WTC11 (cell line): ENCODE measurements at regions not wholly inside any gene's neighbourhood (a gene's known extent, or its start where the extent isn't known, plus 50 kb on each side); places are given as distances from the start of the nearest gene placed in this dataset.
"Not testable (repeated sequence)": the region's sequence is repeated elsewhere in the genome, so short reads cannot be mapped to it uniquely, and the experiment has no call there.

ENCODE experiments used
- ATAC-seq: fragments of 200-7000 bp; cut with Tn5 transposase; 2 replicates; pipeline ENCODE4 v1.10.0; 2021; ENCODE audit warnings: mild to moderate bottlenecking, moderate library complexity
- CTCF ChIA-PET: fragments of 300-600 bp; sonication (Branson Sonifier 250); formaldehyde crosslinking; loops from one replicate; lab custom pipeline; 2021; ENCODE audit warnings: antibody characterized with exemption; lab: Charles Lee
- POLR2A ChIA-PET: fragments of 350-600 bp; sonication (Branson Sonifier 250); formaldehyde crosslinking; loops from one replicate; lab custom pipeline; 2021; ENCODE audit warnings: antibody characterized with exemption; lab: Charles Lee
- DNase-seq: peaks from one replicate; pipeline ENCODE4 v3.0.0; 2021; ENCODE audit warnings: low spot score
- H3K27ac Mint-ChIP-seq: 2 replicates; pipeline ENCODE4 v1.8.0; 2021; ENCODE audit warnings: mixed read lengths
- H3K27me3 Mint-ChIP-seq: 2 replicates; pipeline ENCODE4 v1.8.0; 2021; ENCODE audit warnings: low read depth, mild to moderate bottlenecking, moderate library complexity, mixed read lengths
- H3K36me3 Mint-ChIP-seq: 2 replicates; pipeline ENCODE4 v1.8.0; 2021; ENCODE audit warnings: mixed read lengths
- H3K4me1 Mint-ChIP-seq: 2 replicates; pipeline ENCODE4 v1.8.0; 2022; ENCODE audit warnings: mixed read lengths
- H3K4me3 Mint-ChIP-seq: 2 replicates; pipeline ENCODE4 v1.8.0; 2021; ENCODE audit warnings: mild to moderate bottlenecking, moderate library complexity, mixed read lengths
- H3K9me3 Mint-ChIP-seq: 2 replicates; pipeline ENCODE4 v1.8.0; 2021; ENCODE audit warnings: mixed read lengths
- CBFB ChIP-seq: sonication (generic); formaldehyde crosslinking; IDR thresholded peaks from 2 replicates; pipeline ENCODE4 v1.8.1; 2022; ENCODE audit warnings: mild to moderate bottlenecking, low read depth, missing genetic modification reagents
- CREB1 ChIP-seq: sonication (generic); formaldehyde crosslinking; IDR thresholded peaks from 2 replicates; pipeline ENCODE4 v1.8.0; 2023; ENCODE audit warnings: mild to moderate bottlenecking, missing genetic modification reagents
- CREM ChIP-seq: sonication (generic); formaldehyde crosslinking; IDR thresholded peaks from 2 replicates; pipeline ENCODE4 v1.8.1; 2022; ENCODE audit warnings: mild to moderate bottlenecking, missing genetic modification reagents, moderate library complexity
- EMX1 ChIP-seq: fragments of 250-450 bp; sonication (Bioruptor Pico); IDR thresholded peaks from 2 replicates; pipeline ENCODE4 v1.8.0; 2021; ENCODE audit warnings: mild to moderate bottlenecking
- IRF2 ChIP-seq: sonication (generic); formaldehyde crosslinking; IDR thresholded peaks from 2 replicates; pipeline ENCODE4 v1.8.0; 2022; ENCODE audit warnings: low read depth, missing genetic modification reagents, borderline replicate concordance
- NR3C1 ChIP-seq: sonication (generic); formaldehyde crosslinking; conservative IDR thresholded peaks from 2 replicates; pipeline ENCODE4 v1.8.1; 2023; ENCODE audit warnings: low read depth, mild to moderate bottlenecking, missing genetic modification reagents
- TCF7 ChIP-seq: sonication (generic); formaldehyde crosslinking; IDR thresholded peaks from 2 replicates; pipeline ENCODE4 v1.8.0; 2022; ENCODE audit warnings: mild to moderate bottlenecking, low read depth, missing genetic modification reagents, moderate library complexity
- ZBTB21 ChIP-seq: sonication (generic); formaldehyde crosslinking; IDR thresholded peaks from 2 replicates; pipeline ENCODE4 v1.8.1; 2023; ENCODE audit warnings: mild to moderate bottlenecking, missing genetic modification reagents, borderline replicate concordance
- ZNF121 ChIP-seq: sonication (generic); formaldehyde crosslinking; IDR thresholded peaks from 2 replicates; pipeline ENCODE4 v1.8.0; 2023; ENCODE audit warnings: missing genetic modification reagents
- ZNF263 ChIP-seq: sonication (generic); formaldehyde crosslinking; IDR thresholded peaks from 2 replicates; pipeline ENCODE4 v1.8.1; 2022; ENCODE audit warnings: low read depth, mild to moderate bottlenecking, moderate library complexity, missing genetic modification reagents
- ZNF396 ChIP-seq: fragments of 250-450 bp; sonication (Bioruptor Pico); IDR thresholded peaks from 2 replicates; pipeline ENCODE4 v1.8.0; 2021; ENCODE audit warnings: mild to moderate bottlenecking, moderate library complexity, borderline replicate concordance
- TF ChIP-seq, protein P1 (sequence below): fragments of 250-450 bp; sonication (Bioruptor Pico); IDR thresholded peaks from 2 replicates; pipeline ENCODE4 v2.1.2; 2022; ENCODE audit warnings: mild to moderate bottlenecking, moderate library complexity
- TF ChIP-seq, protein P2 (sequence below): fragments of 250-450 bp; sonication (Bioruptor Pico); IDR thresholded peaks from 2 replicates; pipeline ENCODE4 v1.9.0; 2021; ENCODE audit warnings: moderate library complexity, mild to moderate bottlenecking, inconsistent platforms, borderline replicate concordance
- TF ChIP-seq, protein P3 (sequence below): sonication (generic); formaldehyde crosslinking; IDR thresholded peaks from 2 replicates; pipeline ENCODE4 v1.8.1; 2023; ENCODE audit warnings: mild to moderate bottlenecking, missing genetic modification reagents, borderline replicate concordance
- TF ChIP-seq, protein P4 (sequence below): sonication (generic); formaldehyde crosslinking; IDR thresholded peaks from 2 replicates; pipeline ENCODE4 v1.8.1; 2022; ENCODE audit warnings: low read depth, mild to moderate bottlenecking, moderate library complexity, missing genetic modification reagents, borderline replicate concordance
- TF ChIP-seq, protein P5 (sequence below): sonication (generic); formaldehyde crosslinking; IDR thresholded peaks from 2 replicates; pipeline ENCODE4 v1.8.1; 2023; ENCODE audit warnings: mild to moderate bottlenecking, moderate library complexity, missing genetic modification reagents

DNA sequence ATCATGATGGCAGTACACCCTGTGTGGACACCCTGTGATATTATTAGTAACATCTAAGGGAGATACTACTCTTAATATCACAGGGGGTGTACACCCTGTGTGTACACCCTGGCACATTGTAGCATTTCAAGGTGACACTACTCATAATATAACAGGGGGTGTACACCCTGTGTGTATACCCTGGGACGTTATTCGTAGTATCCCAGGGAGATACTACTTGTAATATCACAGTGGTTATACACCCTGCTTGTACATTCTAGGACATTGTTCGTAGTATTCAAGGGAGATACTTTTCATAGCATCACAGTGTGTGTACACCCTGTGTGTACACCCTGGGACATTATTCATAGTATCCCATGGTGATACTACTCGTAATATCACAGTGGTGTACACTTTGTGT is 67.4 kb upstream of the CNIH3 start (continued):
- TF ChIP-seq, protein P1, sequence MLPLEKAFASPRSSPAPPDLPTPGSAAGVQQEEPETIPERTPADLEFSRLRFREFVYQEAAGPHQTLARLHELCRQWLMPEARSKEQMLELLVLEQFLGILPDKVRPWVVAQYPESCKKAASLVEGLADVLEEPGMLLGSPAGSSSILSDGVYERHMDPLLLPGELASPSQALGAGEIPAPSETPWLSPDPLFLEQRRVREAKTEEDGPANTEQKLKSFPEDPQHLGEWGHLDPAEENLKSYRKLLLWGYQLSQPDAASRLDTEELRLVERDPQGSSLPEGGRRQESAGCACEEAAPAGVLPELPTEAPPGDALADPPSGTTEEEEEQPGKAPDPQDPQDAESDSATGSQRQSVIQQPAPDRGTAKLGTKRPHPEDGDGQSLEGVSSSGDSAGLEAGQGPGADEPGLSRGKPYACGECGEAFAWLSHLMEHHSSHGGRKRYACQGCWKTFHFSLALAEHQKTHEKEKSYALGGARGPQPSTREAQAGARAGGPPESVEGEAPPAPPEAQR (CRISPR knock-in tag): no peak
- no peak for TF ChIP-seq CREM
- TF ChIP-seq, protein P2, sequence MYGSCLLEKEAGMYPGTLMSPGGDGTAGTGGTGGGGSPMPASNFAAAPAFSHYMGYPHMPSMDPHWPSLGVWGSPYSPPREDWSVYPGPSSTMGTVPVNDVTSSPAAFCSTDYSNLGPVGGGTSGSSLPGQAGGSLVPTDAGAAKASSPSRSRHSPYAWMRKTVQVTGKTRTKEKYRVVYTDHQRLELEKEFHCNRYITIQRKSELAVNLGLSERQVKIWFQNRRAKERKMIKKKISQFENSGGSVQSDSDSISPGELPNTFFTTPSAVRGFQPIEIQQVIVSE (CRISPR knock-in tag): no peak
- no peak for TF ChIP-seq ZNF121 (CRISPR knock-in tag)

DNA sequence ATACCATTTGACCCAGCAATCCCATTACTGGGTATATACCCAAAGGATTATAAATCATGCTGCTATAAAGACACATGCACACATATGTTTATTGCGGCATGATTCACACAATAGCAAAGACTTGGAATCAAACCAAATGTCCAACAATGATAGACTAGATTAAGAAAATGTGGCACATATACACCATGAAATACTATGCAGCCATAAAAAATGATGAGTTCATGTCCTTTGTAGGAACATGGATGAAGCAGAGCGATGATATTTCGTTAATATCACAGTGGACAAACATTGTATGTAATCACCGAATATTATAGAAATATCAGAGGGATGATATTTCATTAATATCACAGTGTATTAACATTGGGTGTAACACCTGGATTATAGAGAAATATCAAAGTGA is 64.9 kb upstream of the CNIH3 start:
- CTCF ChIA-PET, DNase-seq, H3K27ac Mint-ChIP-seq, ATAC-seq, H3K4me1 Mint-ChIP-seq, H3K27me3 Mint-ChIP-seq, POLR2A ChIA-PET, H3K4me3 Mint-ChIP-seq, H3K9me3 Mint-ChIP-seq, H3K36me3 Mint-ChIP-seq: not testable (repeated sequence)

DNA sequence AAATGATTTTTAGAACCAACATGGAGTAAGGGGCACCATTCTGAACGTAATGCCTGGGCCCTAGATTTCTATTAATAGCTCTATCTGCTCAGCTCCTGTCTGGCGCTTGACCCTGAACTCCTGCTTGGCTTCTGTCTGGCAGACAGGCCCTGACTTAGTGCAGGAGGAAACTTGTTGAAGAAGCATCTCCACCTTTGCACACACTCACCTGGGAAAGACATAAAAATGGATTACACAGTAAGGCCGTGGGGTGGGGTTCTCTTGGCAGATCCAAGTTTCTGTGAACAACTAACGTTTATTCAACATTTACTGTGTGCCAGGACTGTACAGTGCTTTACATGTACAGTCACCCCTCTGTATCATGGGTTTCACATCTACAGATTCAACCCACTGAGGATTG is 62.1 kb upstream of the CNIH3 start:
- CTCF ChIA-PET: interaction anchor here (1.0 kb wide), 1 partner anchor 70 kb away, joined by 3 read pairs; no protein-coding TSS in a partner anchor

DNA sequence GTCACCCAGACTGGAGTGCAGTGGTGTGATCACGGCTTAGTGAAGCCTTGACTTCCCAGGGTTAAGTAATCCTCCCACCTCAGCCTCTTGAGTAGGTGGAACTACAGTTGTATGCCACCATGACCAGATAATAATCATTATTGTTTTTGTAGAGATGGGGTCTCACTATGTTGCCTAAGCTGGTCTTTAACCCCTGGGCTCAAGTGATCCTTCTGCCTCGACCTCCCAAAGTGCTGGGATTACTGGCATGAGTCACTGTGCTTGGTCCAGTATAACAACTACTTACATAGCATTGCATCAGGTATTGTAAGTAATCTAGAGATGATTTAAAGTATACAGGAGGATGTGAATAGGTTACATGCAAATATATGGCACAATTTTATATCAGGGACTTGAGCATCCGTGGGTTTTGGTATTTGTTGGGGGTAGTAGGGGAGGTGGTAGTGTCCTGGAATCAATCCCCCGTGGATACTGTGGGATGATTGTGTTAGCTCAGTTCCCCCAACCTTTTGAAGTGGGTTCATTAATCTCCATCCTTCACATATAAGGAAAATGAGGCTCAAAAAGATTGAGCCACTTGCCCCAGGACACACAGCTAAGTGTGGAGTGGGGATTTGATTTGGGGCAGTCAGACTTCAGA is 61.4 kb upstream of the CNIH3 start:
- TF ChIP-seq TCF7 (CRISPR knock-in tag) (no peak), EMX1 (CRISPR knock-in tag) (no peak), NR3C1 (no peak), ZBTB21 (no peak), CBFB (CRISPR knock-in tag) (no peak), IRF2 (no peak), CREB1 (CRISPR knock-in tag) (no peak)
- TF ChIP-seq, protein P3, sequence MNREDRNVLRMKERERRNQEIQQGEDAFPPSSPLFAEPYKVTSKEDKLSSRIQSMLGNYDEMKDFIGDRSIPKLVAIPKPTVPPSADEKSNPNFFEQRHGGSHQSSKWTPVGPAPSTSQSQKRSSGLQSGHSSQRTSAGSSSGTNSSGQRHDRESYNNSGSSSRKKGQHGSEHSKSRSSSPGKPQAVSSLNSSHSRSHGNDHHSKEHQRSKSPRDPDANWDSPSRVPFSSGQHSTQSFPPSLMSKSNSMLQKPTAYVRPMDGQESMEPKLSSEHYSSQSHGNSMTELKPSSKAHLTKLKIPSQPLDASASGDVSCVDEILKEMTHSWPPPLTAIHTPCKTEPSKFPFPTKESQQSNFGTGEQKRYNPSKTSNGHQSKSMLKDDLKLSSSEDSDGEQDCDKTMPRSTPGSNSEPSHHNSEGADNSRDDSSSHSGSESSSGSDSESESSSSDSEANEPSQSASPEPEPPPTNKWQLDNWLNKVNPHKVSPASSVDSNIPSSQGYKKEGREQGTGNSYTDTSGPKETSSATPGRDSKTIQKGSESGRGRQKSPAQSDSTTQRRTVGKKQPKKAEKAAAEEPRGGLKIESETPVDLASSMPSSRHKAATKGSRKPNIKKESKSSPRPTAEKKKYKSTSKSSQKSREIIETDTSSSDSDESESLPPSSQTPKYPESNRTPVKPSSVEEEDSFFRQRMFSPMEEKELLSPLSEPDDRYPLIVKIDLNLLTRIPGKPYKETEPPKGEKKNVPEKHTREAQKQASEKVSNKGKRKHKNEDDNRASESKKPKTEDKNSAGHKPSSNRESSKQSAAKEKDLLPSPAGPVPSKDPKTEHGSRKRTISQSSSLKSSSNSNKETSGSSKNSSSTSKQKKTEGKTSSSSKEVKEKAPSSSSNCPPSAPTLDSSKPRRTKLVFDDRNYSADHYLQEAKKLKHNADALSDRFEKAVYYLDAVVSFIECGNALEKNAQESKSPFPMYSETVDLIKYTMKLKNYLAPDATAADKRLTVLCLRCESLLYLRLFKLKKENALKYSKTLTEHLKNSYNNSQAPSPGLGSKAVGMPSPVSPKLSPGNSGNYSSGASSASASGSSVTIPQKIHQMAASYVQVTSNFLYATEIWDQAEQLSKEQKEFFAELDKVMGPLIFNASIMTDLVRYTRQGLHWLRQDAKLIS: no peak
- TF ChIP-seq, protein P4, sequence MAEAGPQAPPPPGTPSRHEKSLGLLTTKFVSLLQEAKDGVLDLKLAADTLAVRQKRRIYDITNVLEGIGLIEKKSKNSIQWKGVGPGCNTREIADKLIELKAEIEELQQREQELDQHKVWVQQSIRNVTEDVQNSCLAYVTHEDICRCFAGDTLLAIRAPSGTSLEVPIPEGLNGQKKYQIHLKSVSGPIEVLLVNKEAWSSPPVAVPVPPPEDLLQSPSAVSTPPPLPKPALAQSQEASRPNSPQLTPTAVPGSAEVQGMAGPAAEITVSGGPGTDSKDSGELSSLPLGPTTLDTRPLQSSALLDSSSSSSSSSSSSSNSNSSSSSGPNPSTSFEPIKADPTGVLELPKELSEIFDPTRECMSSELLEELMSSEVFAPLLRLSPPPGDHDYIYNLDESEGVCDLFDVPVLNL (CRISPR knock-in tag): no peak
- CTCF ChIA-PET: interaction anchor here (1.0 to 1.1 kb wide), 2 partner anchors 69 to 86 kb away, joined by 3 read pairs; no protein-coding TSS in a partner anchor
- H3K4me3 Mint-ChIP-seq: no peak overlapping the region
- DNase-seq (no peak), ATAC-seq (no peak)
- H3K36me3 Mint-ChIP-seq: no peaks in the 10 kb centered on the region
- no peaks in the 10 kb centered on the region for H3K4me1 Mint-ChIP-seq
- POLR2A ChIA-PET: no interaction called here
- peaks cover 8% of the 10 kb centered on the region for H3K9me3 Mint-ChIP-seq
- H3K27ac Mint-ChIP-seq: no peak overlapping the region
- no peaks in the 10 kb centered on the region; the same call in 1 of the 2 replicates for H3K27me3 Mint-ChIP-seq

More for the DNA sequence above, 62.1 kb upstream of the CNIH3 start:
- DNase-seq (no peak), ATAC-seq (no peak)
- Mint-ChIP-seq H3K27ac (no peak overlapping the region), H3K36me3 (no peaks in the 10 kb centered on the region), H3K4me1 (no peaks in the 10 kb centered on the region), H3K27me3 (no peaks in the 10 kb centered on the region; the same call in 1 of the 2 replicates)
- POLR2A ChIA-PET: no interaction called here
- TF ChIP-seq, protein P5, sequence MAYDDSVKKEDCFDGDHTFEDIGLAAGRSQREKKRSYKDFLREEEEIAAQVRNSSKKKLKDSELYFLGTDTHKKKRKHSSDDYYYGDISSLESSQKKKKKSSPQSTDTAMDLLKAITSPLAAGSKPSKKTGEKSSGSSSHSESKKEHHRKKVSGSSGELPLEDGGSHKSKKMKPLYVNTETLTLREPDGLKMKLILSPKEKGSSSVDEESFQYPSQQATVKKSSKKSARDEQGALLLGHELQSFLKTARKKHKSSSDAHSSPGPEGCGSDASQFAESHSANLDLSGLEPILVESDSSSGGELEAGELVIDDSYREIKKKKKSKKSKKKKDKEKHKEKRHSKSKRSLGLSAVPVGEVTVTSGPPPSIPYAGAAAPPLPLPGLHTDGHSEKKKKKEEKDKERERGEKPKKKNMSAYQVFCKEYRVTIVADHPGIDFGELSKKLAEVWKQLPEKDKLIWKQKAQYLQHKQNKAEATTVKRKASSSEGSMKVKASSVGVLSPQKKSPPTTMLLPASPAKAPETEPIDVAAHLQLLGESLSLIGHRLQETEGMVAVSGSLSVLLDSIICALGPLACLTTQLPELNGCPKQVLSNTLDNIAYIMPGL (CRISPR knock-in tag): no peak
- no peak for TF ChIP-seq ZNF396 (CRISPR knock-in tag)
- TF ChIP-seq ZNF263: no peak
- TF ChIP-seq, all 79 proteins: peak for 0
- peaks cover 7% of the 10 kb centered on the region; the same call in 1 of the 2 replicates for H3K9me3 Mint-ChIP-seq
- H3K4me3 Mint-ChIP-seq: no peak overlapping the region
